Prostate gland (tissue), 2 donors: ENCODE measurements at regions not wholly inside any gene's neighbourhood (a gene's known extent, or its start where the extent isn't known, plus 50 kb on each side); places are given as distances from the start of the nearest gene placed in this dataset.

ENCODE experiments used
- DNase-seq: peaks from one replicate; pipeline ENCODE4 v3.0.0-alpha.2; 2019; ENCODE audit warnings: low spot score
- H3K27ac ChIP-seq, 2 donors: fragments of 200-600 bp; sonication (generic); 2 replicates each; pipeline ENCODE4 v1.5.1; 2017 to 2019
- H3K27me3 ChIP-seq: fragments of 200-600 bp; sonication (generic); replicated peaks from 2 replicates; pipeline ENCODE4 v1.5.1; 2019; ENCODE audit not compliant: insufficient read depth
- H3K36me3 ChIP-seq, 2 donors: fragments of 200-600 bp; sonication (generic); 1 replicate in 1 of 2; 2 replicates in 1 of 2; pipeline versions ENCODE4 v1.5.1 to v1.8.1; 2017 to 2019
- H3K4me1 ChIP-seq: fragments of 200-600 bp; sonication (generic); replicated peaks from 2 replicates; pipeline ENCODE4 v1.5.1; 2019
- H3K4me3 ChIP-seq, 2 donors: fragments of 200-600 bp; sonication (generic); 2 replicates each; pipeline ENCODE4 v1.5.1; 2017 to 2019
- H3K9me3 ChIP-seq: fragments of 200-600 bp; sonication (generic); 2 replicates; pipeline ENCODE4 v1.5.1; 2017
- CTCF ChIP-seq, 4 experiments: fragments of 200-600 bp in 2 of 4; fragments of 450-650 bp in 2 of 4; sonication (generic) in 2 of 4; IDR thresholded peaks; 1 replicate in 3 of 4; 2 replicates in 1 of 4; pipeline ENCODE4 v1.5.1; 2016 to 2019; ENCODE audit warnings: antibody characterized with exemption in 4 of 4, mild to moderate bottlenecking in 2 of 4, moderate library complexity in 2 of 4
- POLR2A ChIP-seq: fragments of 450-650 bp; IDR thresholded peaks from one replicate; pipeline ENCODE4 v1.6.1; 2016; ENCODE audit warnings: antibody characterized with exemption, mild to moderate bottlenecking
- POLR2AphosphoS5 ChIP-seq: sonication (generic); formaldehyde crosslinking; IDR thresholded peaks from one replicate; pipeline ENCODE4 v1.6.1; 2017; ENCODE audit warnings: antibody characterized with exemption
- WGBS: methylation state at CpG from one replicate; pipeline ENCODE4 v1.1.5; 2018; 5-methylcytosine and 5-hydroxymethylcytosine counted together
- intact Hi-C: fragments of 100-400 bp; cut with DNase I; formaldehyde crosslinking; loops from one replicate; pipeline ENCODE4 v1.14.2; 2022

GRCh38 chr5:155974369-155974768, 352.6 kb upstream of the SGCD start:
- intact Hi-C loops: no loop called here
- WGBS: 82% methylated on average over 2 of the region's 2 CpGs

GRCh38 chr5:155978850-155979249, 348.1 kb upstream of the SGCD start:
- Histone ChIP-seq H3K36me3 (no peaks in the 10 kb centered on the region), H3K27ac (no peak overlapping the region), H3K9me3 (no peaks in the 10 kb centered on the region), H3K4me1 (no peaks in the 10 kb centered on the region), H3K4me3 (no peak overlapping the region), H3K27me3 (no peaks in the 10 kb centered on the region)
- no peak for TF ChIP-seq CTCF (IDR thresholded peaks at IDR 0.05)
- no peak for TF ChIP-seq POLR2AphosphoS5
- no peak for TF ChIP-seq POLR2A
- WGBS: 60% methylated on average over 3 of the region's 3 CpGs
- intact Hi-C loops: no loop called here
- DNase-seq: no peak

More at GRCh38 chr5:155974369-155974768, 352.6 kb upstream of the SGCD start:
- Histone ChIP-seq H3K9me3 (no peaks in the 10 kb centered on the region), H3K4me3 (no peak overlapping the region), H3K27me3 (no peaks in the 10 kb centered on the region), H3K36me3 (no peaks in the 10 kb centered on the region), H3K27ac (no peak overlapping the region), H3K4me1 (no peaks in the 10 kb centered on the region)
- TF ChIP-seq CTCF (IDR thresholded peaks at IDR 0.05): no peak
- no peak for TF ChIP-seq POLR2A
- no peak for TF ChIP-seq POLR2AphosphoS5
- no peak for DNase-seq

GRCh38 chr5:155982354-155982753, 344.6 kb upstream of the SGCD start:
- WGBS: 72% methylated on average over 3 of the region's 3 CpGs
- TF ChIP-seq POLR2AphosphoS5 (no peak), CTCF (IDR thresholded peaks at IDR 0.05) (no peak), POLR2A (no peak)
- no peaks in the 10 kb centered on the region for H3K36me3 ChIP-seq
- no peak overlapping the region for H3K4me3 ChIP-seq
- intact Hi-C loops: no loop called here
- DNase-seq: no peak
- H3K4me1 ChIP-seq: no peaks in the 10 kb centered on the region
- H3K27me3 ChIP-seq: no peaks in the 10 kb centered on the region
- H3K9me3 ChIP-seq: no peaks in the 10 kb centered on the region
- H3K27ac ChIP-seq: no peak overlapping the region

- no peak overlapping the region for H3K4me3 ChIP-seq
- TF ChIP-seq POLR2A: no peak
- TF ChIP-seq CTCF (IDR thresholded peaks at IDR 0.05): no peak
- no peak for TF ChIP-seq POLR2AphosphoS5
These were observed 343.0 kb upstream of the SGCD start for GRCh38 chr5:155983954-155984353.

GRCh38 chr5:155987265-155987810, 339.6 kb upstream of the SGCD start:
- no peaks in the 10 kb centered on the region for H3K9me3 ChIP-seq
- H3K4me3 ChIP-seq: no peak overlapping the region
- no peaks in the 10 kb centered on the region for H3K27me3 ChIP-seq
- no peaks in the 10 kb centered on the region for H3K4me1 ChIP-seq
- H3K27ac ChIP-seq: no peak overlapping the region
- no peaks in the 10 kb centered on the region for H3K36me3 ChIP-seq
- intact Hi-C loops: no loop called here
- TF ChIP-seq POLR2A (no peak), POLR2AphosphoS5 (no peak), CTCF (IDR thresholded peaks at IDR 0.05) (no peak)
- WGBS: 68% methylated on average over 5 of the region's 5 CpGs
- DNase-seq: no peak

More at GRCh38 chr5:155983954-155984353, 343.0 kb upstream of the SGCD start:
- Histone ChIP-seq H3K27me3 (no peaks in the 10 kb centered on the region), H3K36me3 (no peaks in the 10 kb centered on the region), H3K9me3 (no peaks in the 10 kb centered on the region), H3K27ac (no peak overlapping the region), H3K4me1 (no peaks in the 10 kb centered on the region)
- no peak for DNase-seq
- intact Hi-C loops: no loop called here
- WGBS: 79% methylated on average over 3 of the region's 3 CpGs
